ENCODE measurements at regions not wholly inside any gene's neighbourhood (a gene's known extent, or its start where the extent isn't known, plus 50 kb on each side); places are given as distances from the start of the nearest gene placed in this dataset.
"Not testable (repeated sequence)": the region's sequence is repeated elsewhere in the genome, so short reads cannot be mapped to it uniquely, and the experiment has no call there.

GRCh38 chr9:99650187-99650874 lies 171.4 kb upstream of the NR4A3 start:
- DNase-seq (ENCODE audit: low spot score in 2 of 2): no peak
- intact Hi-C loops (cut with DNase I; ENCODE audit: low total_unique reads): no loop called here
- H3K4me3 ChIP-seq (ENCODE audit: low read depth, poor library complexity, severe bottlenecking): no peak overlapping the region
- WGBS, 2 donors: 92 to 96% methylated on average over 5 of the region's 5 CpGs
- no peak for TF ChIP-seq CTCF (IDR thresholded peaks at IDR 0.05)
- TF ChIP-seq POLR2A (IDR thresholded peaks at IDR 0.05): no peak

GRCh38 chr9:99660191-99660636 lies 161.5 kb upstream of the NR4A3 start:
- intact Hi-C loops (cut with DNase I; ENCODE audit: low total_unique reads): no loop called here
- no peak for TF ChIP-seq CTCF (IDR thresholded peaks at IDR 0.05)
- no peak for TF ChIP-seq POLR2A (IDR thresholded peaks at IDR 0.05)
- H3K4me3 ChIP-seq (ENCODE audit: low read depth, poor library complexity, severe bottlenecking): no peak overlapping the region
- DNase-seq (ENCODE audit: low spot score in 2 of 2): no peak
- 71 to 73% methylated on average over 4 of the region's 4 CpGs for WGBS, 2 donors

- DNase-seq (ENCODE audit: low spot score in 2 of 2): no peak
- TF ChIP-seq CTCF (IDR thresholded peaks at IDR 0.05) (no peak), POLR2A (IDR thresholded peaks at IDR 0.05) (no peak)
- intact Hi-C loops (cut with DNase I; ENCODE audit: low total_unique reads): no loop called here
- H3K4me3 ChIP-seq (ENCODE audit: low read depth, poor library complexity, severe bottlenecking): no peak overlapping the region
- WGBS, 2 donors: 86 to 93% methylated on average over 1 of the region's 1 CpG
These were observed 158.4 kb upstream of the NR4A3 start for GRCh38 chr9:99663297-99663696.

GRCh38 chr9:99663856-99664255 lies 157.8 kb upstream of the NR4A3 start:
- WGBS, 2 donors: 81% methylated on average over 1 of the region's 1 CpG
- no peak for DNase-seq (ENCODE audit: low spot score in 2 of 2)
- no peak overlapping the region for H3K4me3 ChIP-seq (ENCODE audit: low read depth, poor library complexity, severe bottlenecking)
- no peak for TF ChIP-seq POLR2A (IDR thresholded peaks at IDR 0.05)
- TF ChIP-seq CTCF (IDR thresholded peaks at IDR 0.05): no peak
- intact Hi-C loops (cut with DNase I; ENCODE audit: low total_unique reads): no loop called here

DNA sequence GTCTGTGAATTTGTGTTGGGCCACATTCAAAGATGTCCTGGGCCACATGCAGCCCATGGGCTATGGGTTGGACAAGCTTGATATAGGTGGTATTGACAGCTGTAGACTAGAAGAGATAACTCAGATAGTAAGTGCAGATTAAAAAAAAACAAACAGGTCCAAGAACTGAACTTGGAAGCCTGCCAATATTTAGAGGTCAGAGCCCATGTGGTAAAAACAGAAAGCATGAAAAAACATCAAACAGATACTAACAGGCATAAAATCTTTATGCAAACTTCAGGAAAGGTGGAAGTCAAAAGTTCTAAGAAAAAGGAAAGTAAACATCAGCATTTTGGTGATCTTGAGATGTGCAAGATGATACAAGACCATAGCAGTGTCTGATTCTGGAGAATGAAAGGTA lies 155.1 kb upstream of the NR4A3 start:
- no peak for TF ChIP-seq POLR2A (IDR thresholded peaks at IDR 0.05)
- no peak for TF ChIP-seq CTCF (IDR thresholded peaks at IDR 0.05)
- intact Hi-C loops (cut with DNase I; ENCODE audit: low total_unique reads): no loop called here
- DNase-seq (ENCODE audit: low spot score in 2 of 2): no peak
- no peak overlapping the region for H3K4me3 ChIP-seq (ENCODE audit: low read depth, poor library complexity, severe bottlenecking)

- DNase-seq (ENCODE audit: low spot score in 2 of 2); H3K4me3 ChIP-seq (ENCODE audit: low read depth, poor library complexity, severe bottlenecking); intact Hi-C loops (cut with DNase I; ENCODE audit: low total_unique reads): not testable (repeated sequence)
- 93 to 94% methylated on average over 7 of the region's 7 CpGs for WGBS, 2 donors
These were observed 150.8 kb upstream of the NR4A3 start for GRCh38 chr9:99670886-99671285.
